ENCODE measurements at regions not wholly inside any gene's neighbourhood (a gene's known extent, or its start where the extent isn't known, plus 50 kb on each side); places are given as distances from the start of the nearest gene placed in this dataset.

GRCh38 chr3:186418671-186419145 lies 56.7 kb upstream of the DGKG start:
- H2AK5ac ChIP-seq (ENCODE audit: low read length), result no peak overlapping the region
- H3K4me3 ChIP-seq (ENCODE audit: low read depth, low read length), result no peak overlapping the region
- DNase-seq, result no peak
- H3K9ac ChIP-seq (ENCODE audit: low read length), result no peak overlapping the region
- H2AFZ ChIP-seq (ENCODE audit: insufficient read depth, low read length, poor library complexity), result no peak overlapping the region
- H3K4me2 ChIP-seq (ENCODE audit: low read length), result no peak overlapping the region
- no peak overlapping the region for H3K23ac ChIP-seq (ENCODE audit: low read length)
- no peaks in the 10 kb centered on the region for H3K79me1 ChIP-seq (ENCODE audit: low read length)
- H4K8ac ChIP-seq (ENCODE audit: low read depth, low read length), result no peak overlapping the region
- no peak overlapping the region for H3K27ac ChIP-seq (ENCODE audit: low read depth, low read length)
- no peaks in the 10 kb centered on the region for H3K36me3 ChIP-seq (ENCODE audit: control insufficient read depth in 1 of 2, insufficient read depth in 2 of 2, low read length in 2 of 2)
- H2BK12ac ChIP-seq (ENCODE audit: low read length), result no peak overlapping the region
- H3K14ac ChIP-seq (ENCODE audit: low read length), result no peak overlapping the region
- H3K4me1 ChIP-seq (ENCODE audit: control insufficient read depth in 1 of 2, insufficient read depth in 2 of 2, low read length in 2 of 2), result peaks cover 0 to 5% of the 10 kb centered on the region in 2 experiments
- H2BK120ac ChIP-seq (ENCODE audit: insufficient read depth, low read length, poor library complexity), result no peak overlapping the region
- H4K12ac ChIP-seq (ENCODE audit: low read depth, low read length), result no peak overlapping the region
- no peak overlapping the region for H3K18ac ChIP-seq (ENCODE audit: low read length)
- peaks cover 2% of the 10 kb centered on the region for H3K27me3 ChIP-seq (ENCODE audit: insufficient read depth, low read length)
- WGBS (ENCODE audit: extremely low coverage, insufficient coverage, insufficient read length), result no CpG with 5 or more reads among the region's 6 CpGs
- H4K91ac ChIP-seq (ENCODE audit: low read depth, low read length), result no peak overlapping the region
- no peak overlapping the region for H3K4ac ChIP-seq (ENCODE audit: low read depth, low read length)
- no peak overlapping the region for H2BK5ac ChIP-seq (ENCODE audit: low read depth, low read length, poor library complexity)
- H3K79me2 ChIP-seq (ENCODE audit: control insufficient read depth, insufficient read depth, low read length, poor library complexity), result no peaks in the 10 kb centered on the region
- no peaks in the 10 kb centered on the region for H3K9me3 ChIP-seq (ENCODE audit: insufficient read depth, low read depth, low read length)

GRCh38 chr3:186417791-186418190 lies 55.8 kb upstream of the DGKG start:
- H4K91ac ChIP-seq (ENCODE audit: low read depth, low read length), result no peak overlapping the region
- H3K14ac ChIP-seq (ENCODE audit: low read length), result no peak overlapping the region
- H2BK12ac ChIP-seq (ENCODE audit: low read length), result no peak overlapping the region
- H3K79me2 ChIP-seq (ENCODE audit: control insufficient read depth, insufficient read depth, low read length, poor library complexity), result no peaks in the 10 kb centered on the region
- WGBS (ENCODE audit: extremely low coverage, insufficient coverage, insufficient read length), result no CpG with 5 or more reads among the region's 2 CpGs
- H3K9ac ChIP-seq (ENCODE audit: low read length), result no peak overlapping the region
- peaks cover 0 to 7% of the 10 kb centered on the region in 2 experiments for H3K4me1 ChIP-seq (ENCODE audit: control insufficient read depth in 1 of 2, insufficient read depth in 2 of 2, low read length in 2 of 2)
- H3K27ac ChIP-seq (ENCODE audit: low read depth, low read length), result no peak overlapping the region
- no peak overlapping the region for H3K18ac ChIP-seq (ENCODE audit: low read length)
- no peak overlapping the region for H3K4me2 ChIP-seq (ENCODE audit: low read length)
- no peak overlapping the region for H3K4me3 ChIP-seq (ENCODE audit: low read depth, low read length)
- no peak overlapping the region for H3K23ac ChIP-seq (ENCODE audit: low read length)
- no peak overlapping the region for H2AFZ ChIP-seq (ENCODE audit: insufficient read depth, low read length, poor library complexity)
- H2AK5ac ChIP-seq (ENCODE audit: low read length), result no peak overlapping the region
- no peaks in the 10 kb centered on the region for H3K36me3 ChIP-seq (ENCODE audit: control insufficient read depth in 1 of 2, insufficient read depth in 2 of 2, low read length in 2 of 2)
- no peak overlapping the region for H2BK120ac ChIP-seq (ENCODE audit: insufficient read depth, low read length, poor library complexity)
- peak in 1 of 2 donors; percentile 54 for DNase-seq
- H3K9me3 ChIP-seq (ENCODE audit: insufficient read depth, low read depth, low read length), result no peaks in the 10 kb centered on the region
- H3K79me1 ChIP-seq (ENCODE audit: low read length), result no peaks in the 10 kb centered on the region
- no peak overlapping the region for H4K8ac ChIP-seq (ENCODE audit: low read depth, low read length)
- H3K27me3 ChIP-seq (ENCODE audit: insufficient read depth, low read length), result peaks cover 2% of the 10 kb centered on the region
- H3K4ac ChIP-seq (ENCODE audit: low read depth, low read length), result no peak overlapping the region
- H4K12ac ChIP-seq (ENCODE audit: low read depth, low read length), result no peak overlapping the region
- H2BK5ac ChIP-seq (ENCODE audit: low read depth, low read length, poor library complexity), result no peak overlapping the region

DNA sequence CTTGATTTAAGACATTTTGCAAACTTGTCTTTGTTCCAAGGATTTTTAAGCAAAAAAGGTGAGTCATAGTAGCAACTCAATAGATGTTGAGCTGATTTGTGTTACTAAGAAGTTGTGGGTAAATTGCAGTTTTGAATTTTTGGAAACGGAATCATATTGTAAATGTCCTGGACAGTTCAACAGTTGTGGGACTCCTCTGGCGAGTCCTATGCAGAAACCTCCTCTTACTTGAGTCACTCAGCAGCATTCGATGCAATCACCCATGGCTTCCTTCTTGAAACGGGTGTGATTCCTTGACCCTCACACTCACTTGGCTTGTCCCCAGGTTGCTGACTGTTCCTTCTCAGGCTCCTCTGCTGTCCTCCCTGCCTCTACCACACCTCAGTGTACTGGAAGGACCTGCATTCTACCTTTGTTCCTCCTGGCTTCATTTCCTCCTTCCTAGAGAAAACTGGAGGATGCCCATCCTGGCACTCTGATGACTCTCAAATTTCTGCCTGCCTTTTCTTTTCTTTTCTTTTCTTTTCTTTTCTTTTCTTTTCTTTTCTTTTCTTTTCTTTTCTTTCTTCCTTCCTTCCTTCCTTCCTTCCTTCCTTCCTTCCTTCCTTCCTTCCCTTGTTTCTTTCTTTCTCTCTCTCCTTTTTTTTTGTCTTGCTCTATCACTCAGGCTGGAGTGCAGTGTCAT lies 52.8 kb upstream of the DGKG start:
- H2AFZ ChIP-seq (ENCODE audit: insufficient read depth, low read length, poor library complexity), result no peak overlapping the region
- no peak overlapping the region for H4K8ac ChIP-seq (ENCODE audit: low read depth, low read length)
- H3K4ac ChIP-seq (ENCODE audit: low read depth, low read length), result no peak overlapping the region
- H2AK5ac ChIP-seq (ENCODE audit: low read length), result no peak overlapping the region
- H3K27ac ChIP-seq (ENCODE audit: low read depth, low read length), result no peak overlapping the region
- no peak overlapping the region for H2BK5ac ChIP-seq (ENCODE audit: low read depth, low read length, poor library complexity)
- H3K9ac ChIP-seq (ENCODE audit: low read length), result no peak overlapping the region
- WGBS (ENCODE audit: extremely low coverage, insufficient coverage, insufficient read length), result no CpG with 5 or more reads among the region's 4 CpGs
- peak overlapping the region; percentile 34 for H3K23ac ChIP-seq (ENCODE audit: low read length)
- no peak for DNase-seq
- H2BK120ac ChIP-seq (ENCODE audit: insufficient read depth, low read length, poor library complexity), result no peak overlapping the region
- no peak overlapping the region for H3K18ac ChIP-seq (ENCODE audit: low read length)
- H3K9me3 ChIP-seq (ENCODE audit: insufficient read depth, low read depth, low read length), result no peaks in the 10 kb centered on the region
- peaks cover 0 to 7% of the 10 kb centered on the region in 2 experiments for H3K4me1 ChIP-seq (ENCODE audit: control insufficient read depth in 1 of 2, insufficient read depth in 2 of 2, low read length in 2 of 2)
- no peaks in the 10 kb centered on the region for H3K79me1 ChIP-seq (ENCODE audit: low read length)
- H3K27me3 ChIP-seq (ENCODE audit: insufficient read depth, low read length), result peaks cover 2% of the 10 kb centered on the region
- H2BK12ac ChIP-seq (ENCODE audit: low read length), result no peak overlapping the region
- H3K4me3 ChIP-seq (ENCODE audit: low read depth, low read length), result no peak overlapping the region
- H3K4me2 ChIP-seq (ENCODE audit: low read length), result no peak overlapping the region
- no peaks in the 10 kb centered on the region for H3K79me2 ChIP-seq (ENCODE audit: control insufficient read depth, insufficient read depth, low read length, poor library complexity)
- no peak overlapping the region for H4K91ac ChIP-seq (ENCODE audit: low read depth, low read length)
- no peak overlapping the region for H4K12ac ChIP-seq (ENCODE audit: low read depth, low read length)
- H3K36me3 ChIP-seq (ENCODE audit: control insufficient read depth in 1 of 2, insufficient read depth in 2 of 2, low read length in 2 of 2), result no peaks in the 10 kb centered on the region
- no peak overlapping the region for H3K14ac ChIP-seq (ENCODE audit: low read length)

GRCh38 chr3:186413615-186414415 lies 51.8 kb upstream of the DGKG start:
- Histone ChIP-seq H3K4me2 (ENCODE audit: low read length) (peak overlapping the region; percentile 41), H3K36me3 (ENCODE audit: control insufficient read depth in 1 of 2, insufficient read depth in 2 of 2, low read length in 2 of 2) (no peaks in the 10 kb centered on the region), H3K18ac (ENCODE audit: low read length) (no peak overlapping the region), H2AFZ (ENCODE audit: insufficient read depth, low read length, poor library complexity) (no peak overlapping the region), H4K91ac (ENCODE audit: low read depth, low read length) (no peak overlapping the region), H2BK12ac (ENCODE audit: low read length) (no peak overlapping the region), H3K27me3 (ENCODE audit: insufficient read depth, low read length) (peaks cover 2% of the 10 kb centered on the region), H3K9ac (ENCODE audit: low read length) (no peak overlapping the region), H3K79me2 (ENCODE audit: control insufficient read depth, insufficient read depth, low read length, poor library complexity) (no peaks in the 10 kb centered on the region), H4K8ac (ENCODE audit: low read depth, low read length) (no peak overlapping the region), H3K14ac (ENCODE audit: low read length) (no peak overlapping the region), H2BK5ac (ENCODE audit: low read depth, low read length, poor library complexity) (no peak overlapping the region), H3K4me1 (ENCODE audit: control insufficient read depth in 1 of 2, insufficient read depth in 2 of 2, low read length in 2 of 2) (peaks cover 0 to 7% of the 10 kb centered on the region in 2 experiments), H3K9me3 (ENCODE audit: insufficient read depth, low read depth, low read length) (no peaks in the 10 kb centered on the region), H3K4me3 (ENCODE audit: low read depth, low read length) (peak overlapping the region; percentile 47), H2BK120ac (ENCODE audit: insufficient read depth, low read length, poor library complexity) (no peak overlapping the region), H4K12ac (ENCODE audit: low read depth, low read length) (no peak overlapping the region), H3K27ac (ENCODE audit: low read depth, low read length) (no peak overlapping the region), H3K79me1 (ENCODE audit: low read length) (no peaks in the 10 kb centered on the region), H3K4ac (ENCODE audit: low read depth, low read length) (no peak overlapping the region), H2AK5ac (ENCODE audit: low read length) (no peak overlapping the region), H3K23ac (ENCODE audit: low read length) (no peak overlapping the region)
- no CpG with 5 or more reads among the region's 22 CpGs for WGBS (ENCODE audit: extremely low coverage, insufficient coverage, insufficient read length)
- no peak for DNase-seq

Measured in trophoblast cell (in vitro differentiated cells and primary cell).